ENCODE measurements at regions not wholly inside any gene's neighbourhood (a gene's known extent, or its start where the extent isn't known, plus 50 kb on each side); places are given as distances from the start of the nearest gene placed in this dataset.
"Not testable (repeated sequence)": the region's sequence is repeated elsewhere in the genome, so short reads cannot be mapped to it uniquely, and the experiment has no call there.

DNA sequence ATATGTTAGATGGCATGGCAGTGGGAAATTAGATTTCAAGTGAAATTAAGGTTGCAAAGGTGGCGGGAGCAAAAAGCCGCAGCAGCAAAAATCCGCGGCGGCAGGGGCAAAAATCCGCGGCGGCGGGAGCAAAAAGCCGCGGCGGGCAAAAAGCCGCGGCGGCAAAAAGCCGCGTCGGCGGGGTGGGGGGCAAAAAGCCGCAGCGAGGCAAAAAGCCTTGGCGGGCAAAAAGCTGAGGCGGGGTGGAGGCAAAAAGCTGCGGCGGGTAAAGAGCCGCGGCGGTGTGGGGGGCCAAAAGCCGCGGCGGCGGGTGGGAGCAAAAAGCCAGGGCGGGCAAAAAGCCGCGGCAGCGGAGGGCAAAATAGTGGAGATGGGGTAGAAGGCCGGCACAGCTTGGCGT is 197.6 kb downstream of the TP53TG3 start:
- intact Hi-C loops (cut with DNase I, micrococcal nuclease); DNase-seq; H3K4me1 ChIP-seq (ENCODE audit: low read depth); ATAC-seq; H3K36me3 ChIP-seq (ENCODE audit: low read depth); H3K4me3 ChIP-seq; H3K9me3 ChIP-seq: not testable (repeated sequence)

DNA sequence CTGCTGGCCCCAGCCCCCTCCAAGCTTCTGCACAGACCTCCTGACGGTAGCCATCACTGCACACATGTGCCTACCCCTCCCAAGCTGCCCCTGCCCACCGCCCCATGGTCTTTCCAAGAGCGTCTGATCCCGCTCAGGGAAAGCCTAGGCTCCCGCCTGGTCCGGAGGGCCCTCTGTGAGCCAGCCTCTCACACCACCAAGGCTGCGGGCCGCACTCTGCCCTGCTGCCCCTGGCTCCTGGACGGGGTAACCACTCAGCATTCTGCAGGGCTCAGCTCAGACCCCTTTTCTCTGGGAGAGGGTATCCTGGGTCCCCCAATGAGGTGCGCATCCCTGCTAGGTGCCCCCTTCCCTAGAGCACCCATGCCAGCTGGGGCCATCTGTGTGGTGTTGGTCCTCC is 198.4 kb downstream of the TP53TG3 start:
- H3K36me3 ChIP-seq (ENCODE audit: low read depth); H3K4me1 ChIP-seq (ENCODE audit: low read depth); ATAC-seq; H3K4me3 ChIP-seq; H3K9me3 ChIP-seq; intact Hi-C loops (cut with DNase I, micrococcal nuclease); DNase-seq: not testable (repeated sequence)

- DNase-seq; intact Hi-C loops (cut with DNase I, micrococcal nuclease); ATAC-seq; H3K36me3 ChIP-seq (ENCODE audit: low read depth); H3K4me3 ChIP-seq; H3K4me1 ChIP-seq (ENCODE audit: low read depth); H3K9me3 ChIP-seq: not testable (repeated sequence)
These were observed 201.6 kb downstream of the TP53TG3 start for GRCh38 chr16:32474365-32474764.

- H3K4me1 ChIP-seq (ENCODE audit: low read depth); intact Hi-C loops (cut with DNase I, micrococcal nuclease); H3K4me3 ChIP-seq; DNase-seq; ATAC-seq; H3K9me3 ChIP-seq; H3K36me3 ChIP-seq (ENCODE audit: low read depth): not testable (repeated sequence)
These were observed 208.6 kb downstream of the TP53TG3D start for GRCh38 chr16:32461666-32462065.

GRCh38 chr16:32461001-32461400 is 207.9 kb downstream of the TP53TG3D start:
- intact Hi-C loops (cut with DNase I, micrococcal nuclease); H3K9me3 ChIP-seq; ATAC-seq; H3K4me3 ChIP-seq; H3K4me1 ChIP-seq (ENCODE audit: low read depth); H3K36me3 ChIP-seq (ENCODE audit: low read depth): not testable (repeated sequence)
- DNase-seq, result peak in 1 of 3 donors; percentile 45
